ENCODE measurements at regions not wholly inside any gene's neighbourhood (a gene's known extent, or its start where the extent isn't known, plus 50 kb on each side); places are given as distances from the start of the nearest gene placed in this dataset.

DNA sequence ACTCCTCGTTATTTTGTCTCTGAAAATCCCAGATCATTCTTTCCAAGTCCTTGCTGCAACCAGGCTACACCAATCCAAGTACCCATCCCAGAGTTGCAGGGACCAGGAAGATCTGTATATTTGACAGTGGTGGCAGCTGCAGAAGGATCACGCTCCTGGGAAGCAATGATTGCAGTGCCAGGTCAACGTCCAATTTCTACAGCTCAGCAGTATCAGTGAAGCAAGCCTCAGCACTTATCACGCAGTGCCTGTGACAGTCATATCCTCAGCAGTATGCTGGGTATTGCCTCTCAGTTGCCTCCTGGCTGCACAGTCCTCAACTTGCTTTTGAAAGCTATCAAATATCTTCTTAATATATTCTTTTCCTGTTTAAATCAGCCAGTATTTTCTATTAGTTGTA lies 66.7 kb downstream of the BARHL2 start:
- DNase-seq (ENCODE audit: low spot score) = no peak

DNA sequence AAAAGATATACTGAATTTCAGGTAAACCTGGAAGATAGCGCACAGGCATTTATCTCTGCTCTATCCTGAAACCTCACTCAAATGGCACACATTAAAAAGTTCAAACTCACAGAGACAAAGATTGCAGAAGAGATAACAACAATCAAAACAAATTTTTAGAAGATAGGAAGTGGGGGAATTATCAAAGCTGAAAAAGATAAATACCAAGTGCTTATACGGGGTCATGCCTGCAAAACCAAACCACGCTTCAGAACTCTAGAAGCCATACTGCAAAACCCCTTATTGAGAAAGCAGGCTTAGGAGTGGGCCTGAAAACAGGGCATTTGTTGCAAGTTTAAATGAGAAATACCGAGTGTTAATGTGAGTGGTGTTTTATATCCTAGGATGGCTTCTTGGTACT lies 76.8 kb downstream of the BARHL2 start:
- no peak for DNase-seq (ENCODE audit: low spot score)

DNA sequence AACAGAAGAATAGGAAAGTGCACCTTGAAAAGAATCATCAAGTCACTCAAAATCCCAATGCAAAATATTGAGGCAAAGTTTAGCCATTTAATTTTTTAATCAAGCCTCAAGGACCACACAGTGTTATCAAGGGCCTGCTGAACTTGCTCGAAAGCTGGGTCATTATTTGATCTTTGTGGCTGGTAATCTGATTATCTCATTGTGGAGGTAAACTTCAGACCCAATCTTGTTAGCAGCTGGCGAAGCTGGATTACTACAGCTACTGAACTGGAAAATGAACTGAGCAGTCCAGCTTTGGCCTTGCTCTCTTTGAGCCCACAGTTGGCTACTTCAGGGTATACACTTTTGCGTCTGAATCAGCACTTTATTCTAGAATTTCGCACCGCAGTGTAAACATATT lies 94.4 kb downstream of the BARHL2 start:
- DNase-seq (ENCODE audit: low spot score) = no peak

DNA sequence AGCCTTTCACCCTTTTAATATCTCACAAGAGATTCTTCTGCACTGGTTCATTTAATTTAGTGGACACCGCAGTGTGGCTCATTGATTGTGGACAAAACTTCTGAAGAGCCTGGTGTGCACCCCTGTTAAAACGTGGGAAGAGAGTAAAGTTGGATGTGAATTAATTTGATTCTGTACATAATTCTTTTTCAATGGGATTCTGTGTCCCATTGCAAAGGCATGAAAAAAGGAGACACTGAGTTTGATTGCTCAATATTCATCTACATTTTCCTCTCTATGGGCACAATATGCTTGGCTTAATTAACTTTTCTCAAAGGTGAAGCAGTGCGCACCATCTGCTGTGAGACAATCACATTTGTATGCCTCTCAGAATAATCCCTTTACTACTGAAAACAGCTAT lies 95.1 kb downstream of the BARHL2 start:
- DNase-seq (ENCODE audit: low spot score) = no peak

DNA sequence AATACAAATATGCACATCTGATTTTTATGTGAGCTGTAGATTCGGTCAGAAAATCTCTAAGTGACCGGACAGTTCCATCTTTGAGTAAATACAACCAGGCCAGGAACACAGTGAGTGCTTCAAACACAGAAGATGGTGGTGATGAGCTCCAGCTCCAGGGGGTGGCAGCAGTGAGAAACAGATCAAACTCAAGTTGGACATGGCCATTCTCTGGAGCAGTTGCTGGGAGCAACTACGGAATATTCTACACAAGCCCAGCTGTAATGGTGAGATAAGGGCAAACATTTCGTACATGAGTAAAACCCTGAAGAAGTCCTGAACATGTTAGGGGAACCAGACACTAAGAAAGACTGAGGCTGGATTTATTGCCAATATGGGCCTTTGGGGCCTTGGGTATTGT lies 100.7 kb downstream of the BARHL2 start:
- DNase-seq (ENCODE audit: low spot score) = no peak

DNA sequence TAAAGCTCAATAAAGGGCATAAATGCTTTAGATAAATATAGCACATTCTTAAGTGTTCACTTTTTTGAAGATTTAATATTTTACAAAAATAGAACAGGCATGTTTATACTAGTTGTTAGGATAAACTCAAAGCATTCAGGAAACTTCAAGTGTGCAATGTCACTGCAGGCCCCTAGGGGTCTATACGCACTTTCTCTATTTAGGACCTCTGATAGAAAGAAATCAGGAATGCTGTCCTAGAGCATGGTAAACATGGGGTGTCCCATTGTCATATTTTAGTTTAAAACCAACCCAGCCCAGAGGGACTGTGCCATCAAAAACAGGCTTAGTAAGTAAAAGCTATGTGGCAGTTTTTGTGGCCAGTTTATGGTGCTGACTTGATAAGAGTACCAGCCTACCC lies 102.2 kb downstream of the BARHL2 start:
- DNase-seq (ENCODE audit: low spot score) = no peak

DNA sequence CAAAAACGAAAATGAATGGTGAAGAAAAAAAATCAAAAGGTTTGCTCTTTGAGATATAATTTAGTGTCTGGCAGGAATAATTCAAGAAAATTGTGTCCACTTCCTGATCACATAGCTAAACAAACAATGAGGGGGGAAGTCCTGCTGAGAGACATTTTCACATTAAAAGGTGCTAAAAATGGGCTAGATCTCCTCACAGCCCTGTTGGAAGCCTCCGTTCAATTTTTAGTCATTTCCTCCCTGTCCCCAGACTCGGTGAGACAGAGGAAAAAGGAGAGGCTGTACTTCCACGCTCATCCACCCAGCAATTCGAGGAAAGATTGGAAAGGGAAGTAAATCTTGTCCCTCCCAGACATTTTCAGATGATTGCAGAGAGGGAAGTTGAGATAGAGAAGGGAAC lies 103.7 kb downstream of the BARHL2 start:
- DNase-seq (ENCODE audit: low spot score) = no peak

DNA sequence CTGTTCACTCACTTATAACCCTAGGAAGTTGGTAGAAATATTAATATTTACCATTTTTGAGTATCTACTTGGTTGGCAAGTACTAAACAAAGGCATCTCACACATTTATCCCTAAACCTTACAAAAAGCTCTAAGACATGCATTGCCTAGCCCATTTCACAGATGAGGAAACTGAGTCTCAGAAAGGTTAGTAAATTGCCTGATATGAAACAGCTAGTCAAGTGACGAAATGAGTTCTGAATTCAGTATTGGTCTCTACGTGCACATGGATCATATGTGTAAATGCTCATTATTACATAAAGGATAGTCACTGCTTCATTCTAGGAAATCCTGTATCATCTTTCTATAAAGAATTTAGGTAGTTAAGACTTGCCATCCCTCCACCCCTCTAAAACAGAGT lies 105.1 kb downstream of the BARHL2 start:
- DNase-seq (ENCODE audit: low spot score) = no peak

DNA sequence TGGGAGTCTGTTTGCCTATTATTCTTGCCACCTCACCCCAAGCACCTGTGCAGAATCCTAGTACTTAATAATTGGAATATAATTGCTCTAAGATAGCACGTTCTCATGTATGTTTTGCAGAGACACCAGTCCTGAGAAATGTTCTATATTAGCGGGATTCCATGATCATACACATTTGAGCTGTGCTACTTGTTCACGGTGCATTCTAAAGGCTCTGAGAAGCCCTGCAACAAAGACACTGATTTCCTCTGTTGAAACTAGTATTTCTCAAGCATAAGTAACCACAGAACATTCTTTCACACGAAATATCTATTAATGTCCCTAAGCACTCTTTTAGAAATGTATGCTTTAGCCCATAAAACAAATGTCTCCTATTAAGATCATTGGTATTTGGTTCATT lies 109.4 kb downstream of the BARHL2 start:
- DNase-seq (ENCODE audit: low spot score) = no peak

DNA sequence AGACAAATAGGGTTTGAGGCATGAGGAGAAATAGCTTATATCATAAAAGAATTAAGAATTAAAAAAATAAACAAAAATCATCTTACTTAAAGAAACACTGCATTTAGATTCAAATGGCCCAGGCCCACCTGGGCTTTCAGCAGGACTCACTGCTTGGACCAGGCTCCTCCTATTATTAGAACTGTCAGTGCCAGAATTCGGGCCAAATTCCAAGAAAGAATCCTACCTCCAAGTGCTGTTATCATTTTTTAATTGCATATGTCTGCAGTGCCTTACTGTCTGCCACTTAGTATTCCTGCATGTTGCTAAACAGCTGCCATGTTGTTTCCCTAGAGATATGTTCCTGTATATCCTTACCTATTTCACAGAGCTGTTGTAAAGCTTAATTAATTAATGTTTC lies 112.0 kb downstream of the BARHL2 start:
- DNase-seq (ENCODE audit: low spot score) = no peak

DNA sequence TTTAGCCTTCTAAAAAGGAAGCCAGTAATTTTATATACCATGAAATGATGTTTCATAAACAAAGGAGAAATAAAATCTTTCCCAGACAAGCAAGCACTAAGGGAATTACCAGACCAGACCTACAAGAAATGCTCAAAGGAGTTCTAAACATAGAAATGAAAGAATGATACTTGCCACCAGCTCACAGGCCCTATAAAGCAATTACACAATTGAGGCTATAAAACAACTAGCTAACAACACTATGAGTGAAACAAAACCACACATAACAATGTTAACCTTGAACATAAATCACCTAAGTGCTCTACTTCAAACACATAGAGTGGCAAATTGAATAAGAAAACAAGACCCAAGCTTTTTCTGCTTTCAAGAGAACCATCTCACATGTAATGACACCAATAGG lies 123.8 kb downstream of the BARHL2 start:
- no peak for DNase-seq (ENCODE audit: low spot score)

DNA sequence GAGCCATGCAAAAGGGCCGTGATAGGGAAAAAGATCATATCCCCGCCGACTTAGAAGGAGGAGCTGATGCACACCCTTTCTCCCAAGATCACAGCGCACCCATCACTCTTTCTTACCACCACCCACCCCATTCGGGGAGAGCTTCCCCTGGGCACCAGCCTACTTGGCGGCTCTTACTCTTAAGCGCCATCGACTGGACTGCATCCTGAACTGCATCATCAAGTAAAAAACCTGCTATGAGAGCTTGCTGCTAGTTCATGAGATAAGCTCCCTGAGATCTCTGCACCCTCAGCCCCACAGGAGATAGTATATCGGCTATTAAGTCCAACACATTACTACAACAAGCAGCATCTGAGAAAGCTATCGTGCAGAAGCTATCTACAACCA lies 125.1 kb downstream of the BARHL2 start:
- DNase-seq (ENCODE audit: low spot score) = no peak

DNA sequence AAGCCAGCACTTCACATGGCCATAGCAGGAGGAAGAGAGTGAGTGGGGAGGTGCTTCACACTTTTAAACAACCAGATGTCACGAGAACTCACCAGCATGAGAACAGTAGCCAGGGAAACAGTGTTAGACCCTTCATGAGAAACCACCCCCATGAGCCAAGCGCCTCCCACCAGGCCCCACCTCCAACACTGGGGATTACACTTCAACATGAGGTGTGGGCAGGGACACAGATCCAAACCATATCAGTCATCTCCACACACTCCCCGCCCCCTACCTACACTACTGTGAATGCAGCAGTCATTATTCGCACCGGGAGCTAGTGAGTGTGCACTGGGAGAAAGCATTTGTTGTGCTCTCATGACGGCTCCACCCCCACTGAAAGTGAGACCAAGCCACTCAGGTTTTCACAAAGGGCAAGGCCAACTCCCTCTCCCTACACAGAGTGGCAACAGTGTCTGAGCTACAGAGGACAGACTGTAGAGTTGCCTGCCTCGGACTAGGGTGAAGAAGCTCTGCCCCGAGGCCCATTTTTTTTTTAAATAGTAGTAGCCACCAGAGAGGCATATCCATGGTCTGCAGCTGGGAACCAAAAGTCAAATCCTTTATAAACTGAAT lies 125.6 kb downstream of the BARHL2 start:
- no peak for DNase-seq (ENCODE audit: low spot score)

DNA sequence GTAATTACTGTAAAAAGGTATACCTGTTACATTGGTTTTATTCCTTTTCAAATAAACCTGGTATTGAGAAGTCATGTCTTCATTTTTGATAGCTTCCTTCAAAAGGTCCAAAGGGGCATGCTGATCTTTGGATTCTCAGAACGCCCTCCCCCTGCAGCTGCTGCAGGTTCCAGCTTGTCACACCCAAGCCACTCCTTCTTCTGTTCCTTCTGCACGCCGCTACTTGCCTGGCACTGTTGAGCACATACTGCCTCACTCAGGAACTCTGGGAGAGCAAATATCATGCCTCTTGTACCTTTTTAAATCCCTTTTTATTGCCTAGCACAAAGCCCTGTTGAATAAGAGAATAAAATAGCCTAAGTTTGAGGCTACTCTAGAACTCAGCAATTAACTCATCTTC lies 136.9 kb downstream of the BARHL2 start:
- DNase-seq (ENCODE audit: low spot score) = no peak

DNA sequence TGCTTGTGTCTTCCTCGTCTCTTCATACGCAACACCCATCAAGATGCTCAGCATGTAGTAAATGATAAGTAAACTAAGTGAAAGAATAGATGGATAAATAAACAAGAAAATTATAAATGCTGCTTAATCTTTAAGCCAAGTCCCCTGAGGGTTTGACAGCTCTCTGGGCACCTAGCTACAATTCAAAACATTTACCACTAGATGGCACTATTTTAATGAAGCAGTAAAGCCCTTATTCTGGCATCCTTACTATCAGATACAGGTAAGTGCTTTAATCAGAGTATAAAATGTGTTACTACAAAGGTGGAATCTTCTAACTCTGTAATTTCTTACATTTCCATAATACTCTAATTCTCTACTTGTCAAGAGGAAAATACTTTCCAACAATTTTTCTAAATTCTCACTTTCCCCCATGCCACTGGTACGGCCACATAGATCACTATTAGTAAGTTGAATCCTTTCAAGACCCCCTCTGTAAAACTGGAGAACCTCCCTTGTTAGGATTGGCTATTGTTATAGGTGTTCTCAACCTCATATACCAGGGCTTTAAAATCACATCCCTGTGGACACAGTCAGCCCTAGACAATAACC lies 137.8 kb downstream of the BARHL2 start:
- peak; percentile 57 for DNase-seq (ENCODE audit: low spot score)

DNA sequence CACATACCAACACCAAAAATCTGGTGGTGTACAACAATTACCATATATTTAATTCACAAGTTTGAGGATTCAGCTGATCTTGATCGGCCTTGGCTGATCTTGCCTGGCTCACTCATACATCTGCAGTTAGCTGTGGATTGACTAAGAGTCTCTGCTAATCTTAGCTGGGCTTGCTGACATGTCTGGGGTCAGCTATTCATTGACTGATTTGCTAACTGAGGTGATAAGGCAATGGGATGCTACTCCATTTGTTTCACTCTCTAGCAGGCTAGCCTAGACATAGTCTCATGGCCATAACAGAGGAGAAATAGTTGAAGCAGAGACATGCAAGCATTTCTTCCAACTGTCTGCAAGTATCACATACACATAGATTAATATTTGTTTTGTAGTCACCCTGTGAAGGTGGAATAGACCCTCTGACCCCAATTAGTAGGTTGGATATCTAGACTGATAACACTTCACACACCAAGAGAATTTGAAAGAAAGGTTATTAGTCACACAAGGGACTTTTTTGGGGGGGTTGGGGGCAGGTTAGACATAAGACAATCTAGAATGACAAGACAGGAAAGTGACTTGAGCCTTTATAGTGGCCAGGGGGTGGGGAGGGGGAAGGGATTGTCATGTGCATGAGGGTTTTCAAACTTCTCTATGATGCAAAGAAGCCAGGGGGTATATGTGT lies 142.3 kb downstream of the BARHL2 start:
- no peak for DNase-seq (ENCODE audit: low spot score)

DNA sequence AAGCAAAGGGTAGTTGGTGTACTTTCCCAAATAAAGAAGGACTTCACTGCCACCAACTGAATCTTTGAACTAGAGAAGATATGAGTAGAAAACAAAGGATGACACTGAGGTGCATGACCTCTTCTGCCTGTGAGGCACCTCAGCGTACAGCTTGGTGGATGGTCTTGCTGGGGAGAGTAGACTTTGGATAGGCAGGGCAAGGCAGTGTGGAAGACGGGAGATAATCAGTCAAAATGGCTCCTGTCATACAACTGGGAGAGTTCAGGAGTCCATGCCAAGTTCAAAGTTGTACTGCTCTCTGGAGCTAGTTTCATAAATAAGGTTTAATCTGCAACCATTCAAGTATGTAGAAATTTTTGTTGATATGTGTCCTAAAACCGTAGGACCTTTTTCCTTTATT lies 143.4 kb downstream of the BARHL2 start:
- no peak for DNase-seq (ENCODE audit: low spot score)

DNA sequence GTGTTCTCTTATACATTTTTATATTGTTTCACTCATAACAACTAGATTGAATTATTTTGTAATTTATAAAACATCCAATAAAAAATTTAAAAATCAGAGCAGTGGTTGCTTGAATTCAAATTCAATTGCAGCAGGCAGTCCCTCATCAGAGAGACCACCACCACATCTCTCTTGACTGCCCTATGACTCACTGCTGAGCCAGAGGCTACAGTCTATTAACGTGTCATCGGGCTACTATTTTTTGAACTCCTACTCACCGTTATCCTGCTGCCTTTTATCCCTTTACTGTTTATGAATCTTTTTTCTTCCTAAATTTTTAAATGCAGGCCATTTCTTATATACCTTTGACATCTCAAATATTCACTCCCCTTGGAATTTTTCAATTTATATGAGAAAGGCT lies 144.7 kb downstream of the BARHL2 start:
- DNase-seq (ENCODE audit: low spot score) = no peak

DNA sequence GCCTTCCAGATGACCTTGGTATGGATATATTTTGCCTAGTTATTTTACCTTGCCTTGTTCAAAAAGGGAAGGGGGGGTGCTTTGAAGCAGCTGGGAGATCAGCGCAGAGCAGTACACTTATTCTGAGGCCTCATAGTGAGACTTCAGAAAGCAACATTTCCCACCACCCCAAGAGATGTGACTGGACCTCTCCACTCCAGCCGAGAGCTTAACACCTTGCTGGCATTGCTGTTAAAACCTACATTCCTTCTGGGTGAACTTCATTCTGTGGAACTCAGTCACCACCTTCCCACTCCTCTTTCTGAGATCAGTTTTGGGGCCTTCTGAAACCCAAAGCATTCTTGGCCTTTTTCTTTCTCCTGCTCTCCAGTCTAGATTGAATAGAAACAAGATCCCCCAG lies 148.7 kb downstream of the BARHL2 start:
- DNase-seq (ENCODE audit: low spot score) = no peak

DNA sequence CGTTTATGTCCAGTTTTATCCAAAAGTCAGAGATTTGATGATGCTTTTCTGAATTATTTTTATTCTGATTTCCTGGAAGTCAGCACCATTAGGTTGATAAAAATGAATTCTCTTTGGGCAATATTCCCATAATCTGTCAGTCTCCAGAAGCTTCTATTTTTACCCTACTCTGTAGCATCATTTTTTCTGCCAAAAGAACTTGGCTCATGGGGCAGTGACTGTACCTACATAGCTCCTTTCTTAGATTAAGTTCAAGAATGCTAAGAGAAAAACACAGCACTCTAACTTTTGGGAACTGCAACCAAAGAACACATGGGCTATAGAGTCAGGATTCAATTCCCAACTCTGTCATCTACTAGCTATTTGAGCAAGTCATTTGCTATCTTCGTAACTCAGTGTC lies 152.9 kb downstream of the BARHL2 start:
- DNase-seq (ENCODE audit: low spot score) = no peak

DNA sequence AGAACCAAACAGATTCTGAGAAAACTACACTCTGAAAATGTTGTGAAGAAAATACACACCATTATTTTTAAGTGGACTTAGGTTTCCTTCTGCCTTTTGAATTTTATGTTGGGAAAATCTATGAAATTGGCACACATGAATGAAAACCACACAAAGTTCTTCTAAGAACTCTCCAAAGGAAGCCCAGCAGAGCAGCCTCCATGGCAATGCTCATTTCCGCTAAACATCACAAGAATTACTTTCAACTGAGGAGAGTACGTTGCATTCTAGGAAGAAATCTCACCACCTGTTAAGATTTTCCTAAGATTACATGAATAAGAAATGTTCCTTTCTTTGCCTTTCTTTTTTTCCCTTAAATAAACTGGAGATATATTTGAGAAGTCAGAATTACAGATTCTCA lies 154.2 kb downstream of the BARHL2 start:
- no peak for DNase-seq (ENCODE audit: low spot score)

DNA sequence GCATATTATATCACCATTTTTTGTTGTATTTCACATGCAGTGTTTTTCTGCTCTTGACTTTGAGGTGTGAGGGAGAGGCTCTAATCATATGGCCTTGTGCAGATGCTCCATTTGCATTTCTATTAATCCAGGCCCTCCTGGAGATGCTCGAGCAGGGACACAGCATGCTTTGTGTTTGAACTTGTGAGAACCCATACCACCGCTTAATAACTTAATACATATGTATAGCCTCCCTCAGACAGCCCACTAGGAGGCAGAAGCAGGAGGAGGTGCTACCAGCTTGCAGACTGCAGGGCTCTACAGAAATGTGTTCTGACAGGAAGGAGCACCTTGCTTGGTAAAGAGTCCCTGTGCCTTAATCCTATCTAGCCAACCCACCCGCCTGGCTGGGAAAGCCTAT lies 155.2 kb downstream of the BARHL2 start:
- no peak for DNase-seq (ENCODE audit: low spot score)

DNA sequence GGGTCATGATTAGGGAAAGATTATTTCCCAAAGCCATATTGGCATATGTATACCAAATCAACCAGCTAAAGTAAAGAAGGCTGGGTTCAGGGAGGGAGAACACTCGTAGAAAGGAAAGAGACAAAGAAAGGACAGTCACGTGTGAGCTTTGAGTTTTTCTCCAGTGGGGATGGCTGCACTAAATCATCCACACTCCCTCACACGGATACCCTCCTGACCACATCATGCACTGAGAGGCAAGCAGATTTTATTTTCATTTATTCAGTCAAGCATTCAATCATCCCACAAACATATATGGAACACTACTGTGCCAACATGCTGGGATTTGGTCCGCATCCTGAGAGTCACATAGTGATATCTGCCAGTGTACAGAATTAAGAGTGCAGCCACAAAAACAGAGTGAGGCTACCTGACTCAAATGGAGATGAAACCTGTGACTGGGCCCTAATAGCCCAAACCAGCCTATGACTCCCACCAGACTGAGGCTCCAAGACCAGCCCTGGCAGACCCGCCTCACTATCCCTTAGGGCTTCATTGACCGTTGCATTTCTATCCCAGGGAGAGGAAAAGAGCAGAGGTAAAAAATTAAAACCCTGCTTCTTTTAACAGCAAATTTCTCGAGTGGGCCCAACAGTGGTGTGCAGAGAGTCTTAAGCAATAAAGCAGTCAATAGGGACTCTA lies 155.9 kb downstream of the BARHL2 start:
- no peak for DNase-seq (ENCODE audit: low spot score)

Data from AG20443 (cell line).